NCI-H187 treated with DMSO at 0.1 percent for 48 hours (cell line): ENCODE measurements at regions not wholly inside any gene's neighbourhood (a gene's known extent, or its start where the extent isn't known, plus 50 kb on each side); places are given as distances from the start of the nearest gene placed in this dataset.
"Not testable (repeated sequence)": the region's sequence is repeated elsewhere in the genome, so short reads cannot be mapped to it uniquely, and the experiment has no call there.

Source experiments
- DNase-seq: peaks from one replicate; lab custom pipeline; 2025; lab: John Stamatoyannopoulos, UW

- DNase-seq, result no peak
Measured at GRCh38 chr4:19592391-19592790, 659.3 kb upstream of the SLIT2 start.

- DNase-seq, result no peak
Measured at GRCh38 chr4:19583827-19584569, 667.7 kb upstream of the SLIT2 start.

- DNase-seq, result no peak
Measured at GRCh38 chr4:19580095-19580494, 671.6 kb upstream of the SLIT2 start.

DNA sequence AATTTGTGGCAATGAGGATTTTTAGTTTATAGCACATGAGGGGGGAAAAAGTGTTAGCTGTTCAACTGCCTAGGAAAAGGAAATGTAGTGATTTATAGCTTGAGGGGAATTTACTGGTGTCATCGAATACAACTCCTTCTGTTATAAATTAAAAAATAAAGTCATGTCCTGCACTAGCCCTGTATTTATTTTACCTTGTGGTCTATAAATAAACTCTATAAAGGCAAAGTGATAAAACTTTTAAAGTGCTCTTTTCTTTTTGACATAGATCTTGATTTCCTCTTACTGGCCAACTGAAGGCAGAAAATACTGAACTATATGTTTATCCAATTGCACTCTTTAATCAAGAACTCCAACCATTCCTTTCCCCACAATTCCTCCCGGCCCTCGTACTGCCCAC, 672.1 kb upstream of the SLIT2 start:
- no peak for DNase-seq

GRCh38 chr4:19577097-19577496, 674.6 kb upstream of the SLIT2 start:
- DNase-seq, result no peak

DNA sequence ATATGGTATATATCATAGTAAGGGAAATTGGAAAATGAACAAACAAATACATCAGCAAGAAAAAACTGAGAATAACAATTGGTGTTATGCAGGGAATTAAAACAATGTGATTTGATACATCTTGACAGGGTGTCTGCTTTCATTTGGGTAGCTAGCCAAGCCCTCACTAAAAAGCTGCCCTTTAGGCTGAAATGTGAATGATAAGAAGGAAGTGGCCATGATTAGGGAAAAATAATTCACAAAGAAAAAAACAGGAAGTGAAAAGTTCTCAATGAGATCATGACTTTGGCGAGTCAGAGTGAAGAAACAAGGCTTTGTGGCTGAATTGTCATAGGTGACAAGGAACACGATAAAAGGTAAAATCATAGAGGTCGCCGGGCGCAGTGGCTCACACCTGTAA, 675.8 kb upstream of the SLIT2 start:
- no peak for DNase-seq

DNA sequence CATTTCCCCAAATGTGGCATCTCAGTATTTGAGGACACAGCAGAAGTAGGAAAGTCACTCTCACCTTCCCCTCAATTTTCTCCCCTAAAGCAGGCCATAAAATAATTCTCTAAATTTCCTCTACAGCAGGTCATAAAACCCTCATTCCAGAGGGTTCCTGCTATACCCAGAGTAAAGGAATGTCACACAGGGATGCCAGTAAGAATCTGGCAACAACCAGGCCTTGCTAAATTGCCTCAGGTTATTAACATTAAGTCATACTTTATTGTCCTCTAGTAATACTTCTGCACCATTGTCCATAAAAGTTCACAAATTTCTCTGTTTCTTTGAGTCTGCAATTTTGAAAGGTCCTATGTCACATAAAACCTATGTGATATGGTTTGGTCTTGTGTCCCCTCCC, 685.7 kb upstream of the SLIT2 start:
- DNase-seq, result no peak

GRCh38 chr4:19562456-19562855, 689.2 kb upstream of the SLIT2 start:
- DNase-seq, result no peak

GRCh38 chr4:19557161-19557560, 694.5 kb upstream of the SLIT2 start:
- DNase-seq, result no peak

DNA sequence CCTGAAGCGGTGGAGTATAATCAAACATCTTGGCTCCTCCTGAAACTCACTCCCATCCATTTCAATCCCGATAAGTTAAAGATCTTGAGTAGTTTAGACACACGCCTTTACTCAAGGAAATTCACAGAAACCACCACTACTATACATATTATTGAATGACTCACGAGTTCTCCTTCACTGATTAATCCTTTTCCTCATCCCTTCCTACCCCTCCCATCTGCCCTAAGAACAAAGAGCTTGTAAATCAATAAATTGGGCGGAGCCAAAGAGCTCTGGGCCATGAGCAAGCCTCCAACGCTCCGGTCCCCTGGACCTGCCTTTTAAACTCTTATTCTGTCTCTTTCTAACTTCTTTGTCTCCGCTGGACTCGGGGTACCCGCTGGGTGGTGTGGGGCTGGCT, 695.4 kb upstream of the SLIT2 start:
- not testable (repeated sequence) for DNase-seq

DNA sequence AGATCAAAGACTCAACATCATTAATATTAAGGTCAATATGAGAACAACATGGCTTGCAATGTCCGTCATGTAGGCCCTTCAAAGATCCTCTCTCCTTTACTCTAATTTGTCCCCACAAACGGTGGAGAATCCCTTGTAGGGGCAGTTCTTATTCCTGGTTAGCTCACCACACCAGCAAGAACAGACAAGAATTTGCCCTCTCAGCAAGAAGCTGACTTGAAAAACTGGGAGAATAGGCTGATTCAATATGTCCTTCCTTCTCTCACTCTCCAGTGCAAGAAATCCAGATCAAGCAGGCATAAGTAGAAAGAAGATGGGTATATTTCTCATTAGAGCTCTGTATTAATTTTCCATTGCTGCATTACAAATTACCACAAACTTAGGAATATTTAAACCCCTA, 704.2 kb upstream of the SLIT2 start:
- DNase-seq, result no peak

- DNase-seq, result no peak
Measured at GRCh38 chr4:19544446-19545125, 707.1 kb upstream of the SLIT2 start.

GRCh38 chr4:19540859-19541540, 710.7 kb upstream of the SLIT2 start:
- DNase-seq, result no peak

- DNase-seq, result no peak
Measured at GRCh38 chr4:19539201-19539600, 712.5 kb upstream of the SLIT2 start.

DNA sequence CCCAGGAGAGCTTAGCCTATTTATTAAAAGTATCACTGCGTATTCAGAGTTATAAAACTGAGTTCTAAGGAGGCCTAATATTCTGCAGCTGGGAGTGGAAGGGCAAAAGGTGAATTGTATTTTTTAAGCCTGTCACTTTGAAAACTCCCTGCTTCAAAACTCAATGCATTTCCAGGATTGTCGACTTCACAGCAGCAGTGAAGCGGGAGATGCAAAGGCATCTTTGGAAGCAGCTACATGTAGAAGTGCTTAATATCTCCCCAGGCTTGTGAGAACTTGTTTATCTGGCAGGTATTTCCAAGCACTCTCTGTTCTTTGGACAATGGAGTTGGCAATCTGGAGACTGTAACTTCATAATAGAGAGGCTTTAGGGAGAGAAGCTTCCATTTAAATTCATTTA, 717.5 kb upstream of the SLIT2 start:
- no peak for DNase-seq

GRCh38 chr4:19531906-19532848, 719.5 kb upstream of the SLIT2 start:
- DNase-seq, result no peak

DNA sequence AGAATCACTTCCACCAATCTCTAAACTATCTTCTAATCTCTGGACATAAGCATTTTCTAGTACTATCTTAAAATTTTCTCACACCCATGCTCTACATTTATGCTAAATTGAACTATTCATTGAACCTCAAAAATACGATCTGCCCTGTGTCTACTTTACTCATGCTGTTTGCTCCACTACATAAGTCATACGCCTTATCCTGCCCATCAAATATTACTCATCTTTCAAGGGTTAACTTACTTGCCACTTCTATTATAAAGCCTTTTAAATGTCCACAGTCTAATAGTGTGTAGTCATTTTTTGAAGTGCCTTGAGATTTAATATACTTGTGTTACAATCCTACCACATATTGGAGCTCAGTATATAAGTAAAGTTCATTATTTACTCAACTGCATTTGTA, 727.7 kb upstream of the SLIT2 start:
- no peak for DNase-seq

- no peak for DNase-seq
Measured at GRCh38 chr4:19522966-19523365, 728.7 kb upstream of the SLIT2 start.

GRCh38 chr4:19520939-19521520, 730.7 kb upstream of the SLIT2 start:
- no peak for DNase-seq

GRCh38 chr4:19514276-19515070, 737.2 kb upstream of the SLIT2 start:
- DNase-seq, result no peak

DNA sequence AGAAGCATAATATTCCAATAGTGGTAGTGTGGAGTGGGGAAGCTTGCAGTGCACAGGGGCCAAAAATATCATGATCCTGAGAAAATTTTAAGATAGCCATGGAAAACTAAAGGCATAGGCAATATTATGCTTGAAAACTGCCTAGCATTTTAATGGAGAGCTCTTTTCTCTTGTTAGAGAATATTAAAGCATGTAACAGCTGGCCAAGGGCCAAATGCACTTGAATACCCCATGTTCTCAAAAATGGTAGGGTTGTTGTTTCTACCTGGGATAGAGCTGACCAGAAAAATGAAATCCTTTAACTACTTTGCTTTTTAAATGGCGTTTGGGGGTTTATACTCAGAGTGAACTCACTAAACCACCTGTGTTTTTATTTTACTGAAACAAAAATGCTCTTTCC, 739.6 kb upstream of the SLIT2 start:
- no peak for DNase-seq
